Osteocyte (in vitro differentiated cells): ENCODE measurements at regions not wholly inside any gene's neighbourhood (a gene's known extent, or its start where the extent isn't known, plus 50 kb on each side); places are given as distances from the start of the nearest gene placed in this dataset.

Experiments used
- DNase-seq: peaks from one replicate; pipeline ENCODE4 v3.0.0; 2021; ENCODE audit warnings: mixed read lengths; ENCODE audit not compliant: unreplicated experiment; ENCODE audit errors: extremely low spot score
- H3K27ac Mint-ChIP-seq: one replicate; pipeline ENCODE4 v1.8.0; 2021; ENCODE audit warnings: mild to moderate bottlenecking, mixed read lengths; ENCODE audit not compliant: unreplicated experiment
- H3K27me3 Mint-ChIP-seq: one replicate; pipeline ENCODE4 v1.8.0; 2021; ENCODE audit warnings: mixed read lengths; ENCODE audit not compliant: unreplicated experiment
- H3K36me3 Mint-ChIP-seq: one replicate; pipeline ENCODE4 v1.8.0; 2021; ENCODE audit warnings: mixed read lengths; ENCODE audit not compliant: unreplicated experiment
- H3K4me1 Mint-ChIP-seq: one replicate; pipeline ENCODE4 v1.8.0; 2021; ENCODE audit warnings: mixed read lengths; ENCODE audit not compliant: unreplicated experiment
- H3K4me3 Mint-ChIP-seq: one replicate; pipeline ENCODE4 v1.8.0; 2021; ENCODE audit warnings: mild to moderate bottlenecking, moderate library complexity, mixed read lengths; ENCODE audit not compliant: unreplicated experiment
- H3K9me3 Mint-ChIP-seq: one replicate; pipeline ENCODE4 v1.8.0; 2021; ENCODE audit warnings: mixed read lengths; ENCODE audit not compliant: unreplicated experiment
- TF ChIP-seq, protein P1 (sequence below): fragments of 200-600 bp; sonication (generic); IDR thresholded peaks from 2 replicates; pipeline ENCODE4 v1.5.0; 2021; ENCODE audit warnings: antibody characterized with exemption, mild to moderate bottlenecking, moderate library complexity

GRCh38 chr5:4906786-4907185, 233.3 kb upstream of the ADAMTS16 start:
- no peaks in the 10 kb centered on the region for H3K36me3 Mint-ChIP-seq
- no peaks in the 10 kb centered on the region for H3K27me3 Mint-ChIP-seq
- DNase-seq: no peak
- H3K4me1 Mint-ChIP-seq: no peaks in the 10 kb centered on the region
- H3K27ac Mint-ChIP-seq: no peak overlapping the region
- no peak overlapping the region for H3K4me3 Mint-ChIP-seq
- TF ChIP-seq, protein P1, sequence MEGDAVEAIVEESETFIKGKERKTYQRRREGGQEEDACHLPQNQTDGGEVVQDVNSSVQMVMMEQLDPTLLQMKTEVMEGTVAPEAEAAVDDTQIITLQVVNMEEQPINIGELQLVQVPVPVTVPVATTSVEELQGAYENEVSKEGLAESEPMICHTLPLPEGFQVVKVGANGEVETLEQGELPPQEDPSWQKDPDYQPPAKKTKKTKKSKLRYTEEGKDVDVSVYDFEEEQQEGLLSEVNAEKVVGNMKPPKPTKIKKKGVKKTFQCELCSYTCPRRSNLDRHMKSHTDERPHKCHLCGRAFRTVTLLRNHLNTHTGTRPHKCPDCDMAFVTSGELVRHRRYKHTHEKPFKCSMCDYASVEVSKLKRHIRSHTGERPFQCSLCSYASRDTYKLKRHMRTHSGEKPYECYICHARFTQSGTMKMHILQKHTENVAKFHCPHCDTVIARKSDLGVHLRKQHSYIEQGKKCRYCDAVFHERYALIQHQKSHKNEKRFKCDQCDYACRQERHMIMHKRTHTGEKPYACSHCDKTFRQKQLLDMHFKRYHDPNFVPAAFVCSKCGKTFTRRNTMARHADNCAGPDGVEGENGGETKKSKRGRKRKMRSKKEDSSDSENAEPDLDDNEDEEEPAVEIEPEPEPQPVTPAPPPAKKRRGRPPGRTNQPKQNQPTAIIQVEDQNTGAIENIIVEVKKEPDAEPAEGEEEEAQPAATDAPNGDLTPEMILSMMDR: no peak
- H3K9me3 Mint-ChIP-seq: no peaks in the 10 kb centered on the region

GRCh38 chr5:4907571-4907970, 232.6 kb upstream of the ADAMTS16 start:
- Mint-ChIP-seq H3K36me3 (no peaks in the 10 kb centered on the region), H3K27me3 (no peaks in the 10 kb centered on the region), H3K4me3 (no peak overlapping the region), H3K27ac (no peak overlapping the region), H3K9me3 (no peaks in the 10 kb centered on the region), H3K4me1 (no peaks in the 10 kb centered on the region)
- TF ChIP-seq, protein P1: no peak
- no peak for DNase-seq

DNA sequence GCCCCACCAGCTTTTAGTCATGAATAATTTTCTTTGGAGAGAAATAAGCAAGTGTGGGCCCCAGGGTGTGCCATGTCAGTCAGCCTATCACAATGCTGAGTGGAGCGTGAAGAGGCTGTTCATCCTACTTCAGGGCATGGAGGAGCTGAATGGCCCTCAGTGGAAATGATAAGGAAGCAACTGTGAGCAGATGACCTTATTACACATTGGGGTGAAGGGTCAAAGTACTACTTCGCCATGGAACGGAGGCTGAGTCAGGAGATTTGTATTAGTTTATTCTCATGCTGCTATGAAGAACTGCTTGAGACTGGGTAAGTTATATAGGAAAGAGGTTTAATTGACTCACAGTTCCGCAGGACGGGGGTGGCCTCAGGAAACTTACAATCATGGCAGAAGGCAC, 231.0 kb upstream of the ADAMTS16 start:
- no peak overlapping the region for H3K4me3 Mint-ChIP-seq

GRCh38 chr5:4911646-4912403, 228.3 kb upstream of the ADAMTS16 start:
- TF ChIP-seq, protein P1: no peak
- DNase-seq: no peak
- no peaks in the 10 kb centered on the region for H3K27me3 Mint-ChIP-seq
- H3K36me3 Mint-ChIP-seq: no peaks in the 10 kb centered on the region
- H3K27ac Mint-ChIP-seq: no peak overlapping the region
- no peaks in the 10 kb centered on the region for H3K4me1 Mint-ChIP-seq
- H3K9me3 Mint-ChIP-seq: no peaks in the 10 kb centered on the region
- no peak overlapping the region for H3K4me3 Mint-ChIP-seq

More for the DNA sequence above, 231.0 kb upstream of the ADAMTS16 start:
- DNase-seq: no peak
- Mint-ChIP-seq H3K4me1 (no peaks in the 10 kb centered on the region), H3K27ac (no peak overlapping the region), H3K27me3 (no peaks in the 10 kb centered on the region), H3K36me3 (no peaks in the 10 kb centered on the region), H3K9me3 (no peaks in the 10 kb centered on the region)
- TF ChIP-seq, protein P1: no peak

DNA sequence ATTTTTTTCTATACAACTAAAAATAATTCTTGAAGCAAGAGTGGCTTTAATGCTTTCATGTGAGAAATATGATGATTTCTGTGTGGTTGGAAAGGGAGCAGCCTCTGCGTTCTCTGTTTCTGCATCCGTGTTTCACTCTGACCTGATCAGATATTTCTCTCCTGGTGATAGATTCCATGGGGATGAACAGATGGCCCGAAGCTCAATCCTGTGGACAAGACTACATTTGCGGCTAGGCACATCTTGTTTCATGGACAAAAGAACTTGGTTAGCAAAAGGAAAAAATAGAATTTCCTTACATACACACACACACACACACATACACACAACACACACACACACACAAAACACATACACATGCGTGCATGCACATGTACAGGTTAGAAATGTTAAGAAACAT, 218.2 kb upstream of the ADAMTS16 start:
- no peaks in the 10 kb centered on the region for H3K36me3 Mint-ChIP-seq
- no peaks in the 10 kb centered on the region for H3K9me3 Mint-ChIP-seq
- H3K27ac Mint-ChIP-seq: no peak overlapping the region
- H3K4me3 Mint-ChIP-seq: no peak overlapping the region
- H3K4me1 Mint-ChIP-seq: no peaks in the 10 kb centered on the region
- H3K27me3 Mint-ChIP-seq: peaks cover 10% of the 10 kb centered on the region
- no peak for DNase-seq
- TF ChIP-seq, protein P1: no peak
